ENCODE measurements at regions not wholly inside any gene's neighbourhood (a gene's known extent, or its start where the extent isn't known, plus 50 kb on each side); places are given as distances from the start of the nearest gene placed in this dataset.
"Not testable (repeated sequence)": the region's sequence is repeated elsewhere in the genome, so short reads cannot be mapped to it uniquely, and the experiment has no call there.

DNA sequence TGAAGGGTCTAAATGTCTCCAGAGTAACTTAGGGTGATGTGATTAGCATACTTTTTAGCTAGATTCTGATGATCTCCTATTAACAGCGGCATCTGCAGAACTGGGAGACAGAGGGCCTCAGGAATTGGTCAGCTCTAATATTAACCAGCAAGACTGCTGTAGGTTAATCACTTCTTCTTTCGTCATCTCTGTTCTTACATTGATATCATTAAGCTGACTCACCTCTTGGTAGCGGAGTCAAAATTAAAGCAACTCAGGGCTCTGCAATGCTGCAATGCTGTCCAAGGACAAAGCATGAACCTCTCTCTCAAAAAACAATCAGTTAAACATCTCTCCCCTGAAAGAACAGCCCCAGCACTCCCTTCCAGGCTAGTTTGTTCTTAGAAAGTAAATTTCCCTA is 57.5 kb upstream of the TRA2B start:
- DNase-seq: no peak

GRCh38 chr3:185992831-185993374 is 55.1 kb upstream of the TRA2B start:
- DNase-seq: no peak

- DNase-seq: not testable (repeated sequence)
Measured at GRCh38 chr3:185990995-185991394, 53.2 kb upstream of the TRA2B start.

GRCh38 chr3:185989511-185989910 is 51.7 kb upstream of the TRA2B start:
- no peak for DNase-seq

GRCh38 chr3:185988816-185989175 is 51.0 kb upstream of the TRA2B start:
- peak; percentile 30 for DNase-seq

DNA sequence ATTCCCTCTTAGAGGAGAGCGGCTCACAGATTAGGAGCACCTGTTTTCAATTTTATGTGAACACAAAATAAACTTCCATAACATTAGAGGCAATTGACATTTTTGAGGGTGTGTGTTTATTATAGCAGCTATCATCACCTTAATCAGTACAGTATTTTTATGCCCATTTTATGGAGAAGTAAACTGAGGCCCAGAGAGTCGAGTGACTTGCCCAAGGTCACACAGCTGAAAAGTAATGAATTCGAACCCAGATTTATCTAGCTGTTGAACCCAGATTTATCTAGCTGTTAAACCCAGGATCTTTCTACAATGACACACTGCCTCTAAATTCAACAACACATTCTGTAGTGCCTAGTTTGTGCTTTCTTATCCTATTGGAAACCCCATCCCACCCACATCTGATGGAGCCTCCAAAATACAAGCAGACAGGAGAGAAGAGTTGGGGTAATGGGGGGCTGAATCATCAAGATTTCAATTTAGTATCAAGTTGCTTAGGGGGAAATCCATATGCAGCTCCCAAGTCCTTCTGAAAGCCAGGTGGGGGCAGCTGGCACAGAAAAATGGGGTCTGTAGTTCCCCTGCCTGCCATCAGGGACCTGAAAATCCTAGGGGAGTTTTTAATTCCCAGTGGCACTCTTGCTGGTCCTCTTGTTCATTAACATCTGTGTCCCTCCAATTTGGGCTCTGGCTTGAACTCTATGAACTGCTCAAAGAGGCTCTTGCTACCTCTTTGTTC is 50.4 kb upstream of the TRA2B start:
- peak; percentile 30 for DNase-seq

Data from NCI-H345 (cell line).